Calu3 (cell line): ENCODE measurements at regions not wholly inside any gene's neighbourhood (a gene's known extent, or its start where the extent isn't known, plus 50 kb on each side); places are given as distances from the start of the nearest gene placed in this dataset.

Experiments
- BruUV-seq: library from RNA; stranded (reverse); fragments of 400-500 nt; replicated peaks from 2 replicates; lab custom pipeline; 2021; lab: Mats Ljungman, UMichigan
- CTCF ChIA-PET: fragments of 300-600 bp; sonication (Branson Sonifier 250); formaldehyde crosslinking; loops from one replicate; lab custom pipeline; 2022; ENCODE audit warnings: antibody characterized with exemption; lab: Charles Lee
- DNase-seq: peaks from one replicate; pipeline ENCODE4 v3.0.0; 2022
- H3K27ac Mint-ChIP-seq: one replicate; pipeline ENCODE4 v1.8.0; 2022; ENCODE audit warnings: mixed read lengths; ENCODE audit not compliant: unreplicated experiment
- H3K27me3 Mint-ChIP-seq: one replicate; pipeline ENCODE4 v1.8.0; 2022; ENCODE audit warnings: mixed read lengths; ENCODE audit not compliant: unreplicated experiment
- H3K36me3 Mint-ChIP-seq: one replicate; pipeline ENCODE4 v1.8.0; 2022; ENCODE audit warnings: mild to moderate bottlenecking, moderate library complexity, mixed read lengths; ENCODE audit not compliant: insufficient read depth, unreplicated experiment
- H3K4me1 Mint-ChIP-seq: one replicate; pipeline ENCODE4 v1.8.0; 2022; ENCODE audit warnings: mild to moderate bottlenecking, low read depth, mixed read lengths; ENCODE audit not compliant: unreplicated experiment
- H3K4me3 Mint-ChIP-seq: one replicate; pipeline ENCODE4 v1.8.0; 2022; ENCODE audit warnings: mild to moderate bottlenecking, low read depth, moderate library complexity, mixed read lengths; ENCODE audit not compliant: unreplicated experiment
- H3K9me3 Mint-ChIP-seq: one replicate; pipeline ENCODE4 v1.8.0; 2022; ENCODE audit warnings: low read depth, mixed read lengths; ENCODE audit not compliant: unreplicated experiment
- intact Hi-C: fragments of 100-400 bp; cut with micrococcal nuclease; formaldehyde crosslinking; loops from one replicate; pipeline ENCODE4 v1.10.0; 2022; ENCODE audit not compliant: unreplicated experiment
- TF ChIP-seq, protein P1 (sequence below): fragments of 200-600 bp; IDR thresholded peaks from one replicate; pipeline ENCODE4 v1.8.0; 2022; ENCODE audit warnings: antibody characterized with exemption; ENCODE audit not compliant: unreplicated experiment

DNA sequence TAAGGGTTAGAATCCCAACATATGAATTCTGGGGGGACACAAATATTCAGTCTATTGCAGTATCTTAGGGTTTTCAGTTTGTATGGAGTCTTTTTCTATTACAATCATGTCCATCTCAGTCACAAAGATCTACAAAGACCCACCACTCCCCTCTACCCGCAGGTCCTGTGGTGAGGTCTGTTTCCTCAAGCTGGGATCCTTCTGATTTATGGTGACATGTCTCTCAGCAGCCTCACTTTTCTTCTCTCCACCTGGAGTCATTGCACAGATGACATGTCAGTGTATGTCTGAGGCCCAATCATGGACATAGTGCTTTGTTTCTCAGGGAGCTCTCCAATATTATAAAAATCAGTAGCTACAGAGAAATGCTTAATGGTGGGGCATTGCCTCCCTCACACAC is 113.4 kb upstream of the RAB27B start:
- H3K36me3 Mint-ChIP-seq = no peaks in the 10 kb centered on the region
- H3K27ac Mint-ChIP-seq = no peak overlapping the region
- no peak for DNase-seq
- intact Hi-C loops = no loop called here
- TF ChIP-seq, protein P1, sequence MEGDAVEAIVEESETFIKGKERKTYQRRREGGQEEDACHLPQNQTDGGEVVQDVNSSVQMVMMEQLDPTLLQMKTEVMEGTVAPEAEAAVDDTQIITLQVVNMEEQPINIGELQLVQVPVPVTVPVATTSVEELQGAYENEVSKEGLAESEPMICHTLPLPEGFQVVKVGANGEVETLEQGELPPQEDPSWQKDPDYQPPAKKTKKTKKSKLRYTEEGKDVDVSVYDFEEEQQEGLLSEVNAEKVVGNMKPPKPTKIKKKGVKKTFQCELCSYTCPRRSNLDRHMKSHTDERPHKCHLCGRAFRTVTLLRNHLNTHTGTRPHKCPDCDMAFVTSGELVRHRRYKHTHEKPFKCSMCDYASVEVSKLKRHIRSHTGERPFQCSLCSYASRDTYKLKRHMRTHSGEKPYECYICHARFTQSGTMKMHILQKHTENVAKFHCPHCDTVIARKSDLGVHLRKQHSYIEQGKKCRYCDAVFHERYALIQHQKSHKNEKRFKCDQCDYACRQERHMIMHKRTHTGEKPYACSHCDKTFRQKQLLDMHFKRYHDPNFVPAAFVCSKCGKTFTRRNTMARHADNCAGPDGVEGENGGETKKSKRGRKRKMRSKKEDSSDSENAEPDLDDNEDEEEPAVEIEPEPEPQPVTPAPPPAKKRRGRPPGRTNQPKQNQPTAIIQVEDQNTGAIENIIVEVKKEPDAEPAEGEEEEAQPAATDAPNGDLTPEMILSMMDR = no peak
- H3K9me3 Mint-ChIP-seq = peaks cover 2% of the 10 kb centered on the region
- H3K4me1 Mint-ChIP-seq = peaks cover 29% of the 10 kb centered on the region
- no TSS peak for BruUV-seq
- no peak overlapping the region for H3K4me3 Mint-ChIP-seq
- H3K27me3 Mint-ChIP-seq = no peaks in the 10 kb centered on the region
- CTCF ChIA-PET = no interaction called here

DNA sequence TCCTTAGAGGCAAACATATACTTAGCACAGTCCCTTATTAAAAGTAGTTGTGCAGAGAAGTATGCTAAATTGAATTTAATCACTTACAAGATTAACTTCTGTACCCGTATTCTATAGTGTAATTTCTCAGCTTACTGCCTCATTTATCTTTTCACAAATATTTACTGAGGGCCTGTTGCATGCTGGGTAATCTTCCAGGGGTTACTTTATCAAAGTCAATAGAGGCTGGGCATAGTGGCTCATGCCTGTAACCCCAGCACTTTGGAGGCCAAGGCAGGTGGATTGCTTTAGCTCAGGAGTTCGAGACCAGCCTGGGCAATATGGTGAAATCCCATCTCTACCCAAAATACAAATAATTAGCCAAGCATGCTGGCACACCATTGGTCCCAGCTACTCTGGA is 111.7 kb upstream of the RAB27B start:
- intact Hi-C loops = no loop called here
- no peak overlapping the region for H3K27ac Mint-ChIP-seq
- DNase-seq = no peak
- no peaks in the 10 kb centered on the region for H3K27me3 Mint-ChIP-seq
- CTCF ChIA-PET = interaction anchor here (0.7 kb wide), 1 partner anchor 110 kb away, joined by 3 read pairs; no protein-coding TSS in a partner anchor
- no peak overlapping the region for H3K4me3 Mint-ChIP-seq
- peaks cover 17% of the 10 kb centered on the region for H3K4me1 Mint-ChIP-seq
- H3K36me3 Mint-ChIP-seq = no peaks in the 10 kb centered on the region
- H3K9me3 Mint-ChIP-seq = peaks cover 2% of the 10 kb centered on the region
- TF ChIP-seq, protein P1 = no peak
- BruUV-seq = no TSS peak

- Mint-ChIP-seq H3K27me3 (no peaks in the 10 kb centered on the region), H3K9me3 (peaks cover 2% of the 10 kb centered on the region), H3K36me3 (no peaks in the 10 kb centered on the region), H3K4me1 (peaks cover 5% of the 10 kb centered on the region), H3K27ac (no peak overlapping the region), H3K4me3 (no peak overlapping the region)
- TF ChIP-seq, protein P1 = no peak
- CTCF ChIA-PET = no interaction called here
- intact Hi-C loops = no loop called here
- DNase-seq = no peak
- BruUV-seq = no TSS peak
Observed at GRCh38 chr18:54717673-54718407, 110.4 kb upstream of the RAB27B start.

- no peaks in the 10 kb centered on the region for H3K27me3 Mint-ChIP-seq
- CTCF ChIA-PET = no interaction called here
- DNase-seq = no peak
- intact Hi-C loops = no loop called here
- H3K9me3 Mint-ChIP-seq = peaks cover 2% of the 10 kb centered on the region
- TF ChIP-seq, protein P1 = no peak
- BruUV-seq = no TSS peak
- no peaks in the 10 kb centered on the region for H3K36me3 Mint-ChIP-seq
- H3K27ac Mint-ChIP-seq = no peak overlapping the region
- no peak overlapping the region for H3K4me3 Mint-ChIP-seq
- H3K4me1 Mint-ChIP-seq = no peaks in the 10 kb centered on the region
Observed at GRCh38 chr18:54718408-54718773, 109.9 kb upstream of the RAB27B start.
